Suppressor macrophage (primary cell): ENCODE measurements at regions not wholly inside any gene's neighbourhood (a gene's known extent, or its start where the extent isn't known, plus 50 kb on each side); places are given as distances from the start of the nearest gene placed in this dataset.

Experiments
- DNase-seq, 4 experiments: peaks; one replicate each; pipeline ENCODE4 v3.0.0-alpha.2; 2020 to 2022

DNA sequence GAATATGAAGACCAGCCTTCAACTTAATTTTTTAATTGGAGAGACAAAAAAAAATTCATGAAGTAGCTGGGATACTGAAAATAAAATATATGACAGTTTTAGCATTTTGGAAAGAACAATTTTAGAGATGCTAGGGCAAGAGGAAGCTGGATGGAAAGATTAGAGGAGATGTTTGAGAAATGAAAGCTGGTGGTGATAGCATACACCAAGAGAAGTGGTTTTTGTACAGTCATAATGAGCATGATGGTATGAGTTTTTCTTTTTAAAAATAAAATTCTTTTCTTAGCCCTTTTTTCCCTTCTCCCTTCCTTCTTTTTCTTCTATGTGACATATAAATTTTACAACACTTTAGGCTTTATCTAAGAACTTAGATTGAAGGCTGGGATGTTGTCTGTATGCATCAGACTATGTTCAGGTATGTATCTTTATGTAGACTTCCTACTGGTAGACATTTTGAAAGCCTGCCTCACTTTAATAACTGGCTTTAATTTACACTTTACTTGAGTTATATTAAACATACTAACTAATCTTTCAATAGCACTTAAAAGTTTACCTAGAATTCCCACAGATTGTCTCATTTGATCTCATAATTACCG is 522.5 kb downstream of the TLE4 start:
- DNase-seq, result no peak

DNA sequence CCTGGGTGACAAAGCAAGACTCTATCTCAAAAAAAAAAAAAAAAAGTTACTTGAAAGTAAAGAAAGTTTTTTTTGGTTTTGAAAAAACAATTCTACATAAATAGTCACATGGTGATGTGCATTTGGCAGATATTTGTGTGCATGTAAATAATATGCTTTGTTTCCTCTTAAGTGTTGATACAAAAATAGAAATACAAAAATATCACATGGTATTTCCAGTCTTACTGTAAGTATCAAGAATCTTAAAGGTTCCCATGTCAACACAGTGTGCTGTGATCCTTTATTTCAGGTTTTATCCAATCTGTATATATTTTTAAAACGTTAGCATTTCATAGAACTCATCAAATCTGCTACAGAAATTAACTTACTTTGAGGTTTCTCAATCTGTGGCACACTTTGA is 521.9 kb downstream of the TLE4 start:
- DNase-seq, result no peak

DNA sequence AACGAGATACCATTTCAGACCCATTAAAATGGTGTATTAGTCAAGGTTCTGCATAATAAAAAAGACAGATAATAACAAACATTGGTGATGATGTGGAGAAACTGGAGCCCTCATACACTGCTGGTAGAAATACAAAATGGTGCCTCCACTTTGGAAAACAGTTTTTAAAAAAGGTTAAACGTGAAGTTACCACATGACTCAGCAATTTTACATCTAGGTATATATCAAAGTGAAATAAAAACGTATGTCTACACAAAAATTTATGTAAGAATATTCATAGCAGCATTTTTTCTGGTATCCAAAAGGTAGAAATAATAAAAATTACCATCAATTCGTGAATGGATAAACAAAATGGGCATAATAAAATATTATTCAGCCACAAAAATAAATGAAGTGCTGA is 519.8 kb downstream of the TLE4 start:
- DNase-seq, result no peak

DNA sequence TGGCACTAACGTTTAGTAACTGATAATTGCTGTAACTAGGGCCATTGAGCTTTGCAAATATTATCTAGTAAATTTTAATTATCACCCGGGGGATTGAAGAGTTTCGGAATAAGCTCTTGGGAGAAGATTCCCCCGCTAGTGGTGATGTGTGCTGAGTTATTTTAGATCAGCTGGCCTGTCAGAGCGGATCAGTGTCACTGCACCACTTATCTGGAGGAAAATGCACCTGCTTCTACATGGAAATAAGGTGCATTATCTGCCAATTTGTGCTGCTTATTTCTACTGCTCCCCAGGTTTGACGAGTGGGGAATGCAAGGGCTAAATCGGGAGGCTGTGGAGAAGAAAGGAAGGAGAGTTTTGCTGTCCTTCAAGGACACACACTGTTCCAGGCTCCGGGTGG is 518.6 kb downstream of the TLE4 start:
- no peak for DNase-seq

DNA sequence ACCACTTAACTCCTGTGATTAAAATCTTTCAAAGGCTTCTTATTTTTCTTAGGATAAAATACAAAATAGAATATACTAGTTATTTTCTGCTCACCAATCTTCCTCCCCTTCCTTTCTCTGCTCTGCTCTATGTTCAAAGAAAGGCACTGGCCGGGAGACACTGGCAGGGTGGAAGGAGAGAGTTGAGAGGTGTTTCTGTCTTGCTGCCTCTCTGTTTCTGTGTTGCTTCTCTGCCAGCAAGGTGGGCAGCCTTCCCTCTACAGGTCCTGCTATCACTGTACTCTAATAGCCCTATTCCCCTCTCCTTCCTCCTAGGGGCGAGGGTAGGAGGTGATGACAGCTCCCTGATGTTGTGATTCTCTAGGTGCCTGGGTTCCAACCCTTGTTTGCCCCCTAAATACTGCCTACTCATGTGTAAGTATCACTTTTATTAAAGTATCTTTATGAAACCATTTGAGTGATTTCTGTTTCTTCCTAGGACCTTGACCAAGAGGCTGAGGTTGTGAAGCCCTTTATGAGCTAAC is 515.1 kb downstream of the TLE4 start:
- no peak for DNase-seq

DNA sequence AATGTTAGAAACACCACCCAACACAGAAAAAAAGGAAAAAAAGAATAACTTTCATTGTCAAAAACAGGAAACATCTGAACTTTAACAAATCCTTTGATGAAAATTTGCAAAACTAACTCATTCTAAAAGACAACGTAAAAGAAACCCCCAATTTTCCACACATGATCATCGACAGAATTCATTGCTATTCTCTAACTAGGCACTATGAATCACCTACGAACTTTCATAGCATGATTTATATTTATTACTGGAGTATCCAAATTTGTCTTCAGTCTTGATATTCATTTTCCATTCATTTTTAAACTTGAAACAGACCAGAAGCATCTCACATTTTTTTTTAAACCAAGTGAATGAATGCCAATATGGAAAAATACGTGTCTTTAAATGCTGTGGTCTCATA is 514.6 kb downstream of the TLE4 start:
- DNase-seq, result no peak

DNA sequence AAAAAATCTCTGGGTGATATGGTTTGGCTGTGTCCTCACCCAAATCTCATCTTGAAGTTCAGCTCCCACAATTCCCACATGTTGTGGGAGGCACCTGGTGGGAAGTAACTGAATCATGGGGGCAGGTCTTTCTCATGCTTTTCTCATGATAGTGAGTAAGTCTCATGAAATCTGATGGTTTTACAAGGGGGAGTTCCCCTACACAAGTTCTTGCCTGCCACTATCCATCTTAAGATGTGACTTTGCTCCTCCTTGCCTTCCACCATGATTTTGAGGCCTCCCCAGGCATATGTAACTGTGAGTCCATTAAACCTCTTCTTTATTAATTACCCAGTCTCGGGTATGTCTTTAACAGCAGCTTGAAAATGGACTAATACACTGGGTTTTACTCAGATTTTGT is 513.9 kb downstream of the TLE4 start:
- no peak for DNase-seq

- no peak for DNase-seq
Observed at GRCh38 chr9:80082213-80082612, 510.4 kb downstream of the TLE4 start.

DNA sequence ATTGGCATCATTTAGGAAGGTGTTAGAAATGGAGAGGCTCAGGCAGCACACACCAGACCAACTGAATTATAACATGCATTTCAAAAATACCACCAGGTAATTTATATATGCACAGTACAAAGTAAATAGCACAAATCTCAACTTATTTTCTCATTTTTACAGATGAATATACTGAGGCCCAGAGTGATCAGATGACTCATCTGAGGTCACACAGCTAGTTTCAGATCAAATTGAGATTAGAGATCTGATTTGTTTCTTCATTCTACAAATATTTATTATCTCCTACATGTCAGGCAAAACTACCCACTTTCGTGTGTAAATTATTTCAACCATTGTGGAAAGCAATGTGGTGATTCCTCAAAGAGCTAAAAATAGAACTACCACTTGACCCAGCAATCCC is 507.1 kb downstream of the TLE4 start:
- no peak for DNase-seq

- DNase-seq, result no peak
Observed at GRCh38 chr9:80077059-80077458, 505.3 kb downstream of the TLE4 start.

GRCh38 chr9:80076162-80076561 is 504.4 kb downstream of the TLE4 start:
- DNase-seq, result no peak

- no peak for DNase-seq
Observed at GRCh38 chr9:80074439-80074838, 502.7 kb downstream of the TLE4 start.

DNA sequence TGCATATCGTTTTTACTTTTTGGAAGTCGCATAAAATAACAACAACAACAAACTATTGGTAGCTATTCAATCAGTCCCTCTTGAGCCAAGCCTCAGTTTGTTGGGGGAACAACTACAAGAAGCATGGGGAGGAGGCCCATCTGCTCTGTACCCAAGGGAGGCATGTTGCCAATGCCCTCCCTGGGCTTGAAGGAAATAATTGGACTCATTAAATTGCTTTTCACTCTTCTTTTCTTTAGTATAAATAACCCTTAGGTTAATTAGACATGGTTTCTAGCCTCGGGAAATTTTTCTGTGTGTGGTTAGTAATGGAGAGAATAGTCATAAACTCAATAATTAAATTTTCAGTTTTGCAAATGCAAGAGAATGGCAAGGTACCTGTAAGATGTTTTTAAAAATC is 500.7 kb downstream of the TLE4 start:
- no peak for DNase-seq

- DNase-seq, result no peak
Observed at GRCh38 chr9:80070071-80070742, 498.4 kb downstream of the TLE4 start.

DNA sequence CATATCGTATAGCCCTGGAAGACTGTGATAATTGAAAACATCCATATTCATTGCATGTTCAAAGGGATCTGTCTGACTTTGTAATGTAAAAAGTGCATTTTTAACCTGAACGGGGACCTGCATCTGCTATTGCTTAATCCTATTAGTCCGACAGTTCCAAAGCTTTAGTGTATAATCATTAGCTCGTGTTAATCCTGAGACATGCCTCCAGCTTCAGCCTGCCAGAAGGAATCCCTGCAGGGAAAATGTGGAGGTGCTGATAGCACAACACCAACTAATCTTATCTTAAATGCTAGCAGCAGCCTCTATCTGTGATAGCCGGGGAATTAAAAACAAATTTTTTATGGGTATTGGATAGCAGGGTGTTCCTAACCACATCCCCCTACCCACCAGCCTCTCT is 495.2 kb downstream of the TLE4 start:
- no peak for DNase-seq

GRCh38 chr9:80062567-80062966 is 490.8 kb downstream of the TLE4 start:
- DNase-seq, result no peak

DNA sequence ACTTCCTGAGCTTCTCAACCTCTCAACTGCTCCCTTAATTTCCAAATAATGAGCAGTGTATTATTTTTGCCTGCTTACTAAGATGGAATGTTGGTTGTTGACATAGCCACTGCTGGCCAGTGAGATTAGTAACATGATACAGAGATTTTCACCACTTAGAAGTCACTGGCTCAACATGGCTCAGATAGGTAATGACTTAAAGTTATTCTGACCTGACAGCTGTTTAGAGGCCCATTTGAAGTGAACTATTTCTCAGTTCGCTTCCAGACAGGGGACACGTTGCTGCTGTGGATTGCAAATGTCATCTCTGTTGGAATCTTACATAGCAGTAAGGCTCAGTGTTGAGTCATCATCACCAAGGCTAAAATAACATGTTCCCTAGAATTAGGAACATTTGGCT is 490.2 kb downstream of the TLE4 start:
- DNase-seq, result no peak

DNA sequence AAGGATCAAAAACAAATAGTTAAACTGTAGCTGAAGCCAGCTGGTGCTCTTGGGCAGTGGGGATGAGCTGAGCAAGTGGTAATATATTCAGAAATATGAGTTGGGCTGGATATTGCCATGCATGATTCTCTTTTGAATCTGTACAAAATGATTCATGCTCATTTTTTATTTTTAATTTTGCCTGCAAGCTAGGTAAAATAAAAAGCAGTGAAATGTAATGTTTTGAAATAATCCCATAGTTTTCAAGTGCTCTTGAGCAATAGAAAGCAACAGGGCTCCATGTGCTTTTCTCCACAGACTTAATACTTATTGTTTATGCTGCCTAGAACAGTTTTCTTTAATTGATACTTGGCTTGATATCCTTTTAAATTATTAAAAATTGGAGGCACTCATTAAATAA is 489.3 kb downstream of the TLE4 start:
- DNase-seq, result no peak

DNA sequence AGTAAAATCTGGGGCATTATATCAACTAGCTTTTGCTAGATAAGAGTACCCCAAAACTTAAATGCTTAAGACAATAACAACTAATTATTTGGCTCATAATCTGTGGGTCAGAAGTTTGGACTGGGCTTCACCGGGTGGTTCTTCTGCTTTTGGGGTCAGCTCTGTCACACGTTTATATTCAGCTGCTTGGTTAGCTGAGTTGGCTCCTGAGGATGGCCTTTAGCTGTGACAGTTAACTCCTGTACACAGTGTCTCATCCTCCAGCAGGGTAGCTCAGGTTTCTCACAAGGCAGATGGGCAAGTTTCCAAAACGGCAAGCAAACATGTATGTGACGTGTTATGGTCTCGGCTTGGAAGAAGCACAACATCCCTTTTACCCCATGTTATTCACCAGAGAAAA is 488.2 kb downstream of the TLE4 start:
- no peak for DNase-seq

DNA sequence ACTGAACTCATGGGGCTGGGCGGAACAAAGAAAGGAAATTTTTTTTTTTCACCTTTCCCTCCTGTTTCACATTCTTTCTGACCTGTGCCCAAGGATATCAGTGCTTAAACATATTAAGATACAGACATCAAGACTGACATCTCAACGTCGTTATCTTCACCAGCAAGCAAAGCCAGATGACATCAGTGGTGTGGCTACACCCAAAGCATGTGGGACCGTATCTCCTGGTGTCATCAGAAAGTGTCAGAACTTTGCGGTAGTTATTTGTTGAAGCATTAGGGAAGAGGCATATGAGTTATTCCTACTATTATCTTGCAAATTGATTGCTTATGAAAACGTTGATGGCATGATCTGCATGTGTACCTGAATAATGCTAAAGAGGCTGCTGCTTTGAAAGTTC is 487.4 kb downstream of the TLE4 start:
- DNase-seq, result no peak

DNA sequence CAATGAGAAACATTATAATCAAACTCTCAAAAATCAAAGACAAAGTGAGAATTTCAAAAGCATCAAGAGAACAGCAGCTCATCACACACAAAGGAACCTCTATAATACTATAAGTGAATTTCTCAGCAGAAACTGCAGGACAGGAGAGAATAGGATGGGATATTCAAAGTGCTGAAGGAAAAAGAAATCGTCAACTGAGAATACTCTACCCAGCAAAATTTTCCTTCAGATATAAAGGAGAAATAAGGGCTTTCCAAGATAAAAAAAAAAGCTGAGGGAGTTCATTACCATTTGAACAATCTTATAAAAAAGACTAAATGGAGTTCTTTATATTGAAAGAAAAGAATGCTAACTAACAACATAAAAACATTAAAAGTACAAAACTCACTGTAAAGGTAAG is 481.1 kb downstream of the TLE4 start:
- DNase-seq, result no peak

DNA sequence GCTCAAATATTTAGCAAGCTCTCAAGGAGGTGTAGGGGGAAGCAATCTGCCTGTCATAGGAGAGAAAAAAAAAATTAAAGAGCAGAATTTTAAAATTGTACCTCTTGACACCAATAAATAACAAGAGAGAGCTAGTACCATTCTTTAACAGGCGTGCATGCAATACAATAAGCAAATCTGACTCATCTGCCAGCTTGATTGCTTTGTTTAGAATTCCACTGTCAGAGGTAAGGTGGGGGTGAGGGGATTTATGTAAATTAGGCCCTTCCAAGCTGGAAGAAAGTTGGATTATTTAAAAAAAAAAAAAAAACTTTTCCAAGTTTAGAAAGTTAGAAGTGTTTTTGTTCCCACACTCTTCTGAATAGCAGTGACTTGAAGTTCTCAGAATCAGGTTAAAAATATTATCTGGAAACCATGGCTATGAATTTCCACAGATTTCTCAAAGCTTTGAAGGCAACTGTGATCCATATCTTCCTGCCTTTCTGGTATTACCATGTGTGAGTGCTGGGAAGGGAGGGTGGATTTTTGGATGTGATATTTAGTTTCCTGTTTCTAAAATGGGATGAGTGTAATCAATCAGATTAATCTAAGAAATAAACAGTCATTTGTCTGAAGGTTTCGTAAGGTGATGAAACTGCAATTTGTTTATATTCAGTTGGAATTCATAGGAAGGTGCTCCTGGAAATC is 477.5 kb downstream of the TLE4 start:
- no peak for DNase-seq

DNA sequence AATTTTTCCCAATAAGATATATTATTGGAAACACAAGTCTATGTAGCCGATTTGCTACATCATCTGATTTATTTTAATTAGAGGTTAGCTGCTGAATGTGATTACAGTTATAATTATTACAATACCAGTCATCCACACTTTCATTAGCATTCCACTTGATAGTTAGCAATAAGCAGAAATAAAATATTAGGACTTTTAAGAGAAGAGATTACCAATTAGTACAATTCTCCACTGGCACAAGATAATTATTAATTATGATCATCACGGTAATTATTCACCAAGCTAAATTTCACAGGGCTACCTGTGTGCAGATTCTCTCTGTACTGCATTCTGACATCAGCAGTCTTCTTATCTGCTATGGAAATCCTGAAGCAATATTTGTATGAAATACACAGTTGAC is 474.7 kb downstream of the TLE4 start:
- DNase-seq, result no peak

DNA sequence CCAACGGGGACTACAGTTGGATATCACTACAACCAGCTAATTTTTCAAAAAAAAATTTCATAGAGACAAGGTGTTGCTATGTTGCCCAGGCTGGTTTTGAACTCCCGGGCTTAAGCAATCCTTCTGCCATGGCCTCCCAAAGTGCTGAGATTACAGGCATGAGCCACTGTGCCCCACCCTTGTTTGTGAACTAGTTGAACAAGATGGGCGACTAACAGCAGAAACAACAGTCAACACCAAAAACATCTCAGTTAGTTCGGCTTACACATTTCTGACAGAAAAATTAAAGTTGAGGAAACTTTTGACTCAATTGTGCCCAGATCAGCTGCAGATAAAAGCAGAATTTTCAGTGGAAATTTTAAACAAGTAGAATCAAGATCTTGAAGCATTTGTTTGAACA is 470.1 kb downstream of the TLE4 start:
- DNase-seq, result no peak
